ENCODE measurements at regions not wholly inside any gene's neighbourhood (a gene's known extent, or its start where the extent isn't known, plus 50 kb on each side); places are given as distances from the start of the nearest gene placed in this dataset.
A peak's percentile ranks its signal among the peaks of the same experiment; 100 is the strongest.

DNA sequence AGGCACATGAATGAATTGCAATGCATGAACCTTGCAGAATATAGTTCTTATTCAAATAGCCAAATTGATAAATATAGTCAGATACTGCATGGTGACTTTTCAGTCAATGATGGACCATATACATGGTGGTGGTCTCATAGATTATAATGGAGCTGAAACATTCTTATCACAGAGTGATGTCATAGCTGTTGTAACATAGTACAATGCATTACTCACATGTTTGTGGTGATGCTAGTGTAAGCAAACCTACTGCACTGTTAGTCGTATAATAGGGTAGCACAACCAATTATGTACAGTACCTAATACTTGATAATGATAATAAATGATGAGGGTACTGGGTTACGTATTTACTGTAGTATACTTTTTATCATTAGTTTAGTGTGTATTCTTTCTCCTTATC lies 280.3 kb downstream of the BCAT1 start:
- Histone ChIP-seq H3K27me3 (ENCODE audit: insufficient read depth, poor library complexity, severe bottlenecking) (peaks cover 3% of the 10 kb centered on the region), H3K4me3 (replicated peaks; ENCODE audit: insufficient read depth, low read length) (no peak overlapping the region), H3K27ac (replicated peaks) (no peak overlapping the region)
- TF ChIP-seq, protein P1, sequence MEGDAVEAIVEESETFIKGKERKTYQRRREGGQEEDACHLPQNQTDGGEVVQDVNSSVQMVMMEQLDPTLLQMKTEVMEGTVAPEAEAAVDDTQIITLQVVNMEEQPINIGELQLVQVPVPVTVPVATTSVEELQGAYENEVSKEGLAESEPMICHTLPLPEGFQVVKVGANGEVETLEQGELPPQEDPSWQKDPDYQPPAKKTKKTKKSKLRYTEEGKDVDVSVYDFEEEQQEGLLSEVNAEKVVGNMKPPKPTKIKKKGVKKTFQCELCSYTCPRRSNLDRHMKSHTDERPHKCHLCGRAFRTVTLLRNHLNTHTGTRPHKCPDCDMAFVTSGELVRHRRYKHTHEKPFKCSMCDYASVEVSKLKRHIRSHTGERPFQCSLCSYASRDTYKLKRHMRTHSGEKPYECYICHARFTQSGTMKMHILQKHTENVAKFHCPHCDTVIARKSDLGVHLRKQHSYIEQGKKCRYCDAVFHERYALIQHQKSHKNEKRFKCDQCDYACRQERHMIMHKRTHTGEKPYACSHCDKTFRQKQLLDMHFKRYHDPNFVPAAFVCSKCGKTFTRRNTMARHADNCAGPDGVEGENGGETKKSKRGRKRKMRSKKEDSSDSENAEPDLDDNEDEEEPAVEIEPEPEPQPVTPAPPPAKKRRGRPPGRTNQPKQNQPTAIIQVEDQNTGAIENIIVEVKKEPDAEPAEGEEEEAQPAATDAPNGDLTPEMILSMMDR (IDR thresholded peaks at IDR 0.05; ENCODE audit: insufficient read depth, low read length), result no peak
- no peak for TF ChIP-seq POLR2AphosphoS5 (IDR thresholded peaks at IDR 0.05; ENCODE audit: low read depth)
- TF ChIP-seq GABPA (IDR thresholded peaks at IDR 0.05; ENCODE audit: low read depth), result no peak
- TF ChIP-seq, protein P2, sequence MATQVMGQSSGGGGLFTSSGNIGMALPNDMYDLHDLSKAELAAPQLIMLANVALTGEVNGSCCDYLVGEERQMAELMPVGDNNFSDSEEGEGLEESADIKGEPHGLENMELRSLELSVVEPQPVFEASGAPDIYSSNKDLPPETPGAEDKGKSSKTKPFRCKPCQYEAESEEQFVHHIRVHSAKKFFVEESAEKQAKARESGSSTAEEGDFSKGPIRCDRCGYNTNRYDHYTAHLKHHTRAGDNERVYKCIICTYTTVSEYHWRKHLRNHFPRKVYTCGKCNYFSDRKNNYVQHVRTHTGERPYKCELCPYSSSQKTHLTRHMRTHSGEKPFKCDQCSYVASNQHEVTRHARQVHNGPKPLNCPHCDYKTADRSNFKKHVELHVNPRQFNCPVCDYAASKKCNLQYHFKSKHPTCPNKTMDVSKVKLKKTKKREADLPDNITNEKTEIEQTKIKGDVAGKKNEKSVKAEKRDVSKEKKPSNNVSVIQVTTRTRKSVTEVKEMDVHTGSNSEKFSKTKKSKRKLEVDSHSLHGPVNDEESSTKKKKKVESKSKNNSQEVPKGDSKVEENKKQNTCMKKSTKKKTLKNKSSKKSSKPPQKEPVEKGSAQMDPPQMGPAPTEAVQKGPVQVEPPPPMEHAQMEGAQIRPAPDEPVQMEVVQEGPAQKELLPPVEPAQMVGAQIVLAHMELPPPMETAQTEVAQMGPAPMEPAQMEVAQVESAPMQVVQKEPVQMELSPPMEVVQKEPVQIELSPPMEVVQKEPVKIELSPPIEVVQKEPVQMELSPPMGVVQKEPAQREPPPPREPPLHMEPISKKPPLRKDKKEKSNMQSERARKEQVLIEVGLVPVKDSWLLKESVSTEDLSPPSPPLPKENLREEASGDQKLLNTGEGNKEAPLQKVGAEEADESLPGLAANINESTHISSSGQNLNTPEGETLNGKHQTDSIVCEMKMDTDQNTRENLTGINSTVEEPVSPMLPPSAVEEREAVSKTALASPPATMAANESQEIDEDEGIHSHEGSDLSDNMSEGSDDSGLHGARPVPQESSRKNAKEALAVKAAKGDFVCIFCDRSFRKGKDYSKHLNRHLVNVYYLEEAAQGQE (IDR thresholded peaks at IDR 0.05; ENCODE audit: insufficient replicate concordance, low read depth), result no peak
- no peak for TF ChIP-seq SPI1 (IDR thresholded peaks at IDR 0.05; ENCODE audit: borderline replicate concordance, low read depth)
- no peak for DNase-seq (ENCODE audit: low read depth in 1 of 2, low spot score in 1 of 2)

DNA sequence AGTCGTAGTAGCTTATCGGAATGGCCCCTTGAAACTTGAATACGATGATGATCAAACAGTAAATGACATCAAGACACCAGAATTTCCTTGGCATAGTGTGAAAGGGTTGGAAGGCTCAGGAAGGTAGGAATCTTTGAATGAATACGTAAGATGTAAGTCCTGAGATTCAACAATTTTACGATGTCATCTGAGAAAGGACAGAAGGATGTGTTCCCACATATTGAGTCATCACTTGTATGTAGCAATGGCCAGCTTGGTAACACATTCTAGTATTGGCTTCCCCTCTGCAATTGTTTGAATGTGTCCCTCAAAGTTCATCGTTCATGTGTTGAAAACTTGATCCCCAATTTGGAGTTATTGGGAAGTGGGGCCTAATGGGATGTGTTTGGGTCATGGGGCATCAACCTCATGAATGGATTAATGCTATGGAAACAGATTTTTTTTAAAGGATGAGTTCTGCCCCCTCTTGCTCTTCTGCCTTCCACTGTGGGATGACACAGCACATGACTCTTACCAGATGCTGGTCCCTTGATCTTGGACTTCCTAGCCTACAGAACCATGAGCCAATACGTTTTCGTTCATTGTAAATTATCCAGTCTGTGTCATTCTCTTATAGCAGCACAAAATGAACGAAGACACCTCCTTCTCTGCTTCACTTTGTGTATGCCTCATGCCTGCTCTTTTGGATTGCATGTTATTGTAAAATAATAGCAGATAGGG lies 284.6 kb downstream of the BCAT1 start:
- H3K27ac ChIP-seq (replicated peaks), result no peak overlapping the region
- no peak overlapping the region for H3K4me3 ChIP-seq (replicated peaks; ENCODE audit: insufficient read depth, low read length)
- TF ChIP-seq, protein P2 (IDR thresholded peaks at IDR 0.05; ENCODE audit: insufficient replicate concordance, low read depth), result no peak
- TF ChIP-seq POLR2AphosphoS5 (IDR thresholded peaks at IDR 0.05; ENCODE audit: low read depth) (no peak), SPI1 (IDR thresholded peaks at IDR 0.05; ENCODE audit: borderline replicate concordance, low read depth) (no peak), GABPA (IDR thresholded peaks at IDR 0.05; ENCODE audit: low read depth) (no peak)
- TF ChIP-seq, protein P1 (IDR thresholded peaks at IDR 0.05; ENCODE audit: insufficient read depth, low read length), result no peak
- DNase-seq (ENCODE audit: low read depth in 1 of 2, low spot score in 1 of 2), result no peak
- no peaks in the 10 kb centered on the region for H3K27me3 ChIP-seq (ENCODE audit: insufficient read depth, poor library complexity, severe bottlenecking)

DNA sequence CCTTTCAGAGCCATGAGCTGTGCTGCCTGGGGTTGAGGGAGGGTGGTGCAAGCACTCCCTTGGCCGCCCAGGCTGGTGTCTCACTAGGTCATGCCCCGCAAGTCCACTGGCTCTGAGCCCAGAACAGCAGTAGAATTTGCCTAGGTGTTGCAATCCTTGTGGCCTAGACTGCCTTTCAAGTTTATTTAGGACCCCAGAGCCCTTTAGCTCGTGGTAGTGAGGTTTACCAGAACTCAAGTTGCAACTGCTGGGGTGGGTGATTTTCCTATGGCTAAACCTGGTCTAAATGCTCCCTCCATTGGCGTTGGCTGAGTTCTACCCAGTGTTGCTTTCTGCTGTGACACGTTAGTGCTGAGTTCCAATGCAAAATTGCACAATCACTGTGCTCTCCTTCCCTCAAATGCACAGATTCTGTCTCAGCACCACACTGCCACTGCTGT lies 287.2 kb downstream of the BCAT1 start:
- Histone ChIP-seq H3K27me3 (ENCODE audit: insufficient read depth, poor library complexity, severe bottlenecking) (no peaks in the 10 kb centered on the region), H3K4me3 (replicated peaks; ENCODE audit: insufficient read depth, low read length) (no peak overlapping the region), H3K27ac (replicated peaks) (no peak overlapping the region)
- peak in 1 of 2 experiments; percentile 3 for DNase-seq (ENCODE audit: low read depth in 1 of 2, low spot score in 1 of 2)
- TF ChIP-seq GABPA (IDR thresholded peaks at IDR 0.05; ENCODE audit: low read depth) (no peak), POLR2AphosphoS5 (IDR thresholded peaks at IDR 0.05; ENCODE audit: low read depth) (no peak), SPI1 (IDR thresholded peaks at IDR 0.05; ENCODE audit: borderline replicate concordance, low read depth) (no peak)
- TF ChIP-seq, protein P2 (IDR thresholded peaks at IDR 0.05; ENCODE audit: insufficient replicate concordance, low read depth), result no peak
- TF ChIP-seq, protein P1 (IDR thresholded peaks at IDR 0.05; ENCODE audit: insufficient read depth, low read length), result no peak
